Caco-2 (cell line): ENCODE measurements at regions not wholly inside any gene's neighbourhood (a gene's known extent, or its start where the extent isn't known, plus 50 kb on each side); places are given as distances from the start of the nearest gene placed in this dataset.

ENCODE experiments used
- BruUV-seq: library from RNA; stranded (reverse); fragments of 400-500 nt; replicated peaks from 2 replicates; lab custom pipeline; 2021; lab: Mats Ljungman, UMichigan
- CTCF ChIA-PET: fragments of 300-600 bp; sonication (Branson Sonifier 250); formaldehyde crosslinking; loops from one replicate; lab custom pipeline; 2022; ENCODE audit warnings: antibody characterized with exemption; lab: Charles Lee
- POLR2A ChIA-PET: fragments of 300-600 bp; sonication (Branson Sonifier 250); formaldehyde crosslinking; loops from one replicate; lab custom pipeline; 2022; ENCODE audit warnings: antibody characterized with exemption; lab: Charles Lee
- DNase-seq, 2 experiments: peaks; one replicate each; pipeline versions ENCODE4 v3.0.0 to v3.0.0-alpha.2; 2020 to 2022
- H3K27me3 ChIP-seq: replicated peaks from 2 replicates; pipeline ENCODE4 v1.6.0; 2011; ENCODE audit warnings: low read length; ENCODE audit not compliant: control insufficient read depth, insufficient read depth
- H3K36me3 ChIP-seq: 2 replicates; pipeline ENCODE4 v1.5.1; 2011; ENCODE audit warnings: low read length; ENCODE audit not compliant: control insufficient read depth, insufficient read depth
- H3K4me1 ChIP-seq: fragments of 250-450 bp; sonication (Bioruptor Pico); 2 replicates; pipeline ENCODE4 v1.5.1; 2020; ENCODE audit warnings: mild to moderate bottlenecking
- H3K4me3 ChIP-seq: 2 replicates; pipeline ENCODE4 v1.5.1; 2011; ENCODE audit warnings: low read depth, mild to moderate bottlenecking, control low read depth, low read length
- H3K9me3 ChIP-seq: fragments of 250-450 bp; sonication (Bioruptor Pico); 2 replicates; pipeline ENCODE4 v1.5.1; 2020; ENCODE audit warnings: mild to moderate bottlenecking, moderate library complexity
- H3K27ac Mint-ChIP-seq: one replicate; pipeline ENCODE4 v1.8.0; 2022; ENCODE audit warnings: mixed read lengths; ENCODE audit not compliant: unreplicated experiment
- H3K27me3 Mint-ChIP-seq: one replicate; pipeline ENCODE4 v1.8.0; 2022; ENCODE audit warnings: mixed read lengths; ENCODE audit not compliant: insufficient read depth, unreplicated experiment
- H3K36me3 Mint-ChIP-seq: one replicate; pipeline ENCODE4 v1.8.0; 2022; ENCODE audit warnings: mild to moderate bottlenecking, mixed read lengths; ENCODE audit not compliant: insufficient read depth, unreplicated experiment
- H3K4me1 Mint-ChIP-seq: one replicate; pipeline ENCODE4 v1.8.0; 2022; ENCODE audit warnings: low read depth, mixed read lengths; ENCODE audit not compliant: unreplicated experiment
- H3K4me3 Mint-ChIP-seq: one replicate; pipeline ENCODE4 v1.8.0; 2022; ENCODE audit warnings: mild to moderate bottlenecking, moderate library complexity, mixed read lengths; ENCODE audit not compliant: unreplicated experiment
- H3K9me3 Mint-ChIP-seq: one replicate; pipeline ENCODE4 v1.8.0; 2022; ENCODE audit warnings: mixed read lengths; ENCODE audit not compliant: unreplicated experiment
- CTCF ChIP-seq, 2 experiments: fragments of 200-600 bp in 1 of 2; IDR thresholded peaks; 1 replicate in 1 of 2; 2 replicates in 1 of 2; pipeline versions ENCODE4 v1.5.1 to v1.8.0; 2011 to 2022; ENCODE audit warnings: antibody characterized with exemption in 1 of 2, control low read depth in 1 of 2, inconsistent platforms in 1 of 2, low read depth in 1 of 2, low read length in 1 of 2, mild to moderate bottlenecking in 1 of 2, moderate library complexity in 1 of 2; ENCODE audit not compliant: insufficient read depth in 1 of 2, severe bottlenecking in 1 of 2, unreplicated experiment in 1 of 2
- intact Hi-C: fragments of 100-400 bp; cut with micrococcal nuclease; formaldehyde crosslinking; loops from one replicate; pipeline ENCODE4 v1.10.0; 2022; ENCODE audit not compliant: unreplicated experiment

DNA sequence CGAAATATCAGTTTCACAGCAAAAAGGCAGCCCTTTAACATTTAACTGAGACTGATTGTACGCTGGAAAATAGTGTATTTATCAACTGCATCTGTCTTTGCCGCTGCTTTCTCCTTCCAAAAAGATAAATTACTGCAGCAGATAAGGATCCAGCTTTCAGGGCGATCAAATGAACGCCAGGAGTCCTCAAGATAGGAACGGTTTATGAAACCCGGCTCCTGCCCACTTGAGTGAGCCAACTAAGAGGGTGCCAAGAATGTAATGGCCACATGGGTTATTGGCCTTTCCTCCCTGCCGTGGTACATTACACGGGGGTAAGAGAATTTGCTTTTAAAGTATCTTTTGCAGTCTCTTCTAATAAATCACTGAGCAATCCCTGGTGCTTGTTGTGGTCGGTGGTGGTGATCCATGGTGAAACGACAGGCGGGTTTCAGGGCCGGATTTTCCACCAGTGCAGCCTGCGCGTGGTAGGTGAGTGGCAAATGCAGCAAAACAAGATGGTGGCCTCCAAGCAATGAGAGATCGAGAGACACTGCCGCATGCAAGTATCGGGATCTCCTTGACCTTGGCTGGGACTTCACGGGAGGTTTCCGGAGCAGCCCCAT is 67.5 kb upstream of the IRX6 start:
- TF ChIP-seq CTCF (IDR thresholded peaks at IDR 0.05; ENCODE audit: insufficient read depth in 1 of 2, low read depth in 1 of 2, low read length in 1 of 2, severe bottlenecking in 1 of 2, unreplicated experiment in 1 of 2), result no peak
- Mint-ChIP-seq H3K4me1 (peaks cover 6% of the 10 kb centered on the region), H3K36me3 (no peaks in the 10 kb centered on the region), H3K27ac (no peak overlapping the region), H3K4me3 (no peak overlapping the region), H3K9me3 (peaks cover 19% of the 10 kb centered on the region), H3K27me3 (no peaks in the 10 kb centered on the region)
- Histone ChIP-seq H3K4me3 (no peak overlapping the region), H3K4me1 (no peaks in the 10 kb centered on the region), H3K27me3 (no peaks in the 10 kb centered on the region), H3K9me3 (peaks cover 8% of the 10 kb centered on the region), H3K36me3 (no peaks in the 10 kb centered on the region)
- intact Hi-C loops, result loop anchor here (5.0 to 10.0 kb wide), 4 partner anchors 439 to 1484 kb away; partner anchors contain the start of gene IRX3
- DNase-seq, result no peak
- CTCF ChIA-PET, result no interaction called here
- no TSS peak for BruUV-seq
- POLR2A ChIA-PET, result no interaction called here

DNA sequence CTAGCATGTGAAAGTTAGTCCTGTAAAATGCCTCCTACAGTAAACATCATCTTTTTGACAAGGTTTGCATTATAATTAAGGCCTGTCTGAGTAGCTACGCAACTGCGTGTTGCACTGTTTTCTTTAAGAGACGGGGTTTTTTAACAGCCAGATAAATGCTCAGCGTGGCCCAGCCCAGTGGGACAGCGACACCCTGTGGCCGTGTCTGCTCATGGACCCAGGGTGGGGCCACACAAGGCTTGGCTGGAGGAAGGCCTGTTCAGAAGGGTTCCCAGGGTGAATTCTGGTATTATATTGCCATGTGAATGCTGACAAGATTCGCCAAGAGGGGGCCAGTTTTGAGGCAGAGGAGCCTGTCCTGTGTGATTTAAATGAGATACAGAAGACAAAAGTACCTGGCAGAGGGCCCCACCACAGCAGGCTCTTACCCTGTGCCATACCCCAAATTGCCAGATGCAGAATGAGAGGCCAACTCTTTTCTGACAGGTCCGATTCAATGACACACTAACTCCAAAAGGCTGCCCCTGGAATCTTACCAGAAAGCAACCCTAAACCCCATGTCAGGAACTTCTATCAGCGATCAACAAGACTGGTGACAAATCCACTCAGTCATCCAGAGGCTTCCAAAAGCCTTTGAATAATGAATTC is 65.9 kb upstream of the IRX6 start:
- Mint-ChIP-seq H3K27me3 (no peaks in the 10 kb centered on the region), H3K4me3 (no peak overlapping the region), H3K4me1 (peaks cover 6% of the 10 kb centered on the region), H3K9me3 (peaks cover 17% of the 10 kb centered on the region), H3K27ac (no peak overlapping the region), H3K36me3 (no peaks in the 10 kb centered on the region)
- Histone ChIP-seq H3K27me3 (no peaks in the 10 kb centered on the region), H3K4me1 (no peaks in the 10 kb centered on the region), H3K4me3 (no peak overlapping the region), H3K9me3 (peaks cover 8% of the 10 kb centered on the region), H3K36me3 (no peaks in the 10 kb centered on the region)
- BruUV-seq, result no TSS peak
- POLR2A ChIA-PET, result no interaction called here
- TF ChIP-seq CTCF (IDR thresholded peaks at IDR 0.05; ENCODE audit: insufficient read depth in 1 of 2, low read depth in 1 of 2, low read length in 1 of 2, severe bottlenecking in 1 of 2, unreplicated experiment in 1 of 2), result peak; percentile 86 to 93
- CTCF ChIA-PET, result interaction anchor here (0.7 to 1.5 kb wide), 5 partner anchors 56 to 301 kb away, joined by 3 to 8 read pairs (median 4); no protein-coding TSS in a partner anchor
- DNase-seq, result peak; percentile 65 to 86
- intact Hi-C loops, result loop anchor here (1.0 to 10.0 kb wide), 8 partner anchors 138 to 1486 kb away; partner anchors contain the start of genes IRX3 and IRX5

DNA sequence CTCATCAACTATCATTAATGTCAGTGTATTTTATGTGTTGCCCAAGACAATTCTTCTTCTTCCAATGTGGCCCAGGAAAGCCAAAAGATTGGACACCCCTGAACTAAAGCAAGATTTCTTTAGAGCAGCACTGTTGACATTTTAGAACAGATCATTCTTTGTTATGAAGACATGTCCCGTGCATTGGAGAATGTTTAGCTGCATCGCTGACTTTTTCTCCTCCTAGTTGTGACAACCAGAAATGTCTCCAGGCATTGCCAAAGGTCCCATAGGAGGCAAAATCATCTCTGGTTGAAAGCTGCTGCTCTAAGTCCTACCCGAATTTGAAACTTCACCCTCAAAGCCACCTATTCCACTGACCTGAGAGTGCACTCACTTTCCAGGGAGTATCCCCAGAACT is 62.7 kb upstream of the IRX6 start:
- H3K36me3 ChIP-seq, result no peaks in the 10 kb centered on the region
- H3K4me3 ChIP-seq, result no peak overlapping the region
- H3K9me3 Mint-ChIP-seq, result no peaks in the 10 kb centered on the region
- intact Hi-C loops, result no loop called here
- H3K4me1 ChIP-seq, result no peaks in the 10 kb centered on the region
- DNase-seq, result no peak
- CTCF ChIA-PET, result no interaction called here
- H3K27me3 ChIP-seq, result no peaks in the 10 kb centered on the region
- H3K27ac Mint-ChIP-seq, result no peak overlapping the region
- POLR2A ChIA-PET, result no interaction called here
- H3K4me3 Mint-ChIP-seq, result no peak overlapping the region
- no peak for TF ChIP-seq CTCF (IDR thresholded peaks at IDR 0.05; ENCODE audit: insufficient read depth in 1 of 2, low read depth in 1 of 2, low read length in 1 of 2, severe bottlenecking in 1 of 2, unreplicated experiment in 1 of 2)
- H3K4me1 Mint-ChIP-seq, result peaks cover 6% of the 10 kb centered on the region
- no peaks in the 10 kb centered on the region for H3K36me3 Mint-ChIP-seq
- no TSS peak for BruUV-seq
- no peaks in the 10 kb centered on the region for H3K27me3 Mint-ChIP-seq
- H3K9me3 ChIP-seq, result no peaks in the 10 kb centered on the region; the same call in 1 of the 2 replicates
